HS-5 (cell line): ENCODE measurements at regions not wholly inside any gene's neighbourhood (a gene's known extent, or its start where the extent isn't known, plus 50 kb on each side); places are given as distances from the start of the nearest gene placed in this dataset.
A peak's percentile ranks its signal among the peaks of the same experiment; 100 is the strongest.
"Not testable (repeated sequence)": the region's sequence is repeated elsewhere in the genome, so short reads cannot be mapped to it uniquely, and the experiment has no call there.

Experiments
- DNase-seq: peaks from one replicate; pipeline ENCODE4 v3.0.0-alpha.2; 2012; ENCODE audit warnings: low read depth

GRCh38 chr3:87793337-87793877 lies 265.4 kb downstream of the CGGBP1 start:
- no peak for DNase-seq

DNA sequence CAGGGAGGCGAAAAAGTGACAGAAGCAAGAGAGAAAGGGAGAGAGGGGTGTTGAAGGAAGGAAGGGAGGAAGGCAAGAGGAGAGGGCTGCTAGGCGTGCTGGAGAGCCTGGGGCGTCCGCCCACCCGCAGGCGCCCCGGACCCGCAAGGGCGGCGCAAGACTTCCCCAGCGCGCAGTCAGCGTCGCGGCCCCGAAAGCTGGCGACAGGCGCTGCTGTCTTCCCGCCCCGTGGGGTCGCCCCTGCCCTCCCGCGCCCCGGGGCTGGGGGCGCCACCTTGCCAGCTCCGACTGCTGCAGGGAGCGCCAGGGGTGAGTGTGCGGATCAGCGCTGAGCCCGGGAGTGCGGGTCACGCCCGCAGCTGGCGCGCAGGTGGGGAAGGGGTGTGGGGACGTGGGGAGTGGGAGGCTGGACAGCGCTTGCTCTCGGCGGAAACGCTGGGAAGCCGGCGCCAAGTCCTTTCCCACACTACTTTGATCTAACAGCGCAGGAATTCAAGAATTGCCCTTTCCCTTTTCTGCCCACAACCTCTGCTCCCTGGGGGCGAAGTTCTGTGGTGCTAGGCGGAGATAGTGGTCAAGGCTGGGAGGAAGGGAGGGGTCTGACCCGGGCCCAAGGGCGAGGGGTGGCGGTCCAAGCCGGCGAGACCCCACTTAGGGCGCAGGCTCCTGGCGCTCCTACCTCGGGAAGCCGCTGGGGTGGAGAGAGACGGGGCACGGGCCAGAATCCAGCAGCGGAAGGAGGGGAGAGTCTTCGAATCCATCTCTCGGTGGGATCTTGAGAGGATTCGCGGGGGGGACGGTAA lies 266.1 kb downstream of the CGGBP1 start, which contains the start of gene HTR1F:
TSS of gene HTR1F (plus strand) at position 173 of the 803 bp plus-strand sequence.
- no peak for DNase-seq

- no peak for DNase-seq
These were observed 266.6 kb downstream of the CGGBP1 start for GRCh38 chr3:87792198-87792533.

- no peak for DNase-seq
These were observed 267.4 kb downstream of the CGGBP1 start for GRCh38 chr3:87791248-87792027.

DNA sequence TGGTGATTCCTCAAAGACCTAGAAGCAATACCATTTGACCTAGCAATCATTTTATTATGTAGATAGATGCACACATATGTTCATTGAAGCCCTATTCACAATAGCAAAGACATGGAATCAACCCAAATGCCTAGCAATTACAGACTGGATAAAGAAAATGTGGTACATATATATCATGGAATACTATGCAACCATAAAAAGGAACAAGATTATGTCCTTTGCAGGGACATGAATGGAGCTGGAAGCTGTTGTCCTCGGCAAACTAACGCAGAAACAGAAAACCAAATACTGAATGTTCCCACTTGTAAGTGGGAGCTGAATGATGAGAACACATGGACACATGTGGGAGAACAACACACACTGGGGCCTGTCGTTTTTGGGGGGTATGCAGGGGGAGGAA lies 269.8 kb downstream of the CGGBP1 start:
- DNase-seq: not testable (repeated sequence)

DNA sequence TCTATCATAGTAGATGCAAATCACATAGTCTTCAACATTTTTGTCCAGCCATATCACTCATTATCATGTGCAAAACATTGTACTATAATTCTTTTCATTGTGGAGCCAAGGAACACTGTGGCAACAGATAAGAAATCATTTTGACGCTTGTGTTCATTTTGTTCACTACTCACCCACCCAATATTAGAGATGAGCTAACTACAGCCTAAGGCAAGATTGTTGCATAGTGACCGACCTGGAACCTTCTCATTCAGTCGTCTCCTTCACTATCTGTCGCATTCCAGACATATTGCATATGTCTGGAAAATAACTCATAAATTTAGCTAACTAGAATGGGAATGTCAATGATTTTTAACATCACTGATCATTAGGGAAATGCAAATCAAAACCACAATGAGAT lies 270.3 kb downstream of the CGGBP1 start:
- DNase-seq: no peak

- DNase-seq: no peak
These were observed 278.0 kb downstream of the CGGBP1 start for GRCh38 chr3:87780811-87781210.

- no peak for DNase-seq
These were observed 279.9 kb downstream of the CGGBP1 start for GRCh38 chr3:87778876-87779275.

- peak; percentile 9 for DNase-seq
These were observed 287.2 kb downstream of the CGGBP1 start for GRCh38 chr3:87771337-87772192.

GRCh38 chr3:87766721-87767120 lies 292.1 kb downstream of the CGGBP1 start:
- no peak for DNase-seq

DNA sequence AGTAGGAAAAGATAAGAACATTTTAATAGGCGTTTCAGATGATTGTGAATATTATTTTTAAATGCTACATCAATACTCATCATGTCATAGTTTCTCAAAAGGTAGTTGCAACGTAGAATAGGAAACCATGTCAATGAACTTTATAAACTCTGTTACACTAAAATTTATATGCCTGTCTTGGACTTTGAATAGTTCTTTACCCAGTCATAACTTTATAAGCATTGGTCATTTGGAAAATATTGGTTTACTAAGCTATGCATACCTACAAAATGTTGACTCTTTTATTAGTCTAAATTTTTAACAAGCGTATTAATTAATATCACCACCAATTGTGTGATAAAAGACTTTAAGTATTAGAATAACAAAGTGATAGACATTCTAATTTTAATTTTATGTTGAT lies 293.5 kb downstream of the CGGBP1 start:
- DNase-seq: no peak

DNA sequence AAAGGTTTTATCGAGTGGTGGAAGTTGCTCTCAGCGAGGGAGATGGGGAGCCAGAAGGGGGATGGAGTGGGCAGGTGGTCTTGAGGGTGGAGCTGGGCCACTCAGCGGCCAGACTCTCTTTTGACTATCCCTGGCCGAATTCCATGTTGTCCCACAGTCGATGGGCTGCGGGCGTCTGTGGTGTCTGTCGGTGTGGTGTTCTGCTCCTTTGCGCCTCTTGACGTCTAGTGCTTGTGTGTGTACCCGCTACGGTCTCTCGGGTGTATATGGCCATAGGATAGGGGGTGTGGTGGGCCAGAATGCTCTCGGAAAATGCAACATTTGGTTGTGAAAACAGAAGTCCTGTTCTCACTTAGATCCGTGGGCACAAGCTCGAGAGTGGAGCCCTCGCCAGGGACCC lies 297.0 kb downstream of the CGGBP1 start:
- DNase-seq: no peak

DNA sequence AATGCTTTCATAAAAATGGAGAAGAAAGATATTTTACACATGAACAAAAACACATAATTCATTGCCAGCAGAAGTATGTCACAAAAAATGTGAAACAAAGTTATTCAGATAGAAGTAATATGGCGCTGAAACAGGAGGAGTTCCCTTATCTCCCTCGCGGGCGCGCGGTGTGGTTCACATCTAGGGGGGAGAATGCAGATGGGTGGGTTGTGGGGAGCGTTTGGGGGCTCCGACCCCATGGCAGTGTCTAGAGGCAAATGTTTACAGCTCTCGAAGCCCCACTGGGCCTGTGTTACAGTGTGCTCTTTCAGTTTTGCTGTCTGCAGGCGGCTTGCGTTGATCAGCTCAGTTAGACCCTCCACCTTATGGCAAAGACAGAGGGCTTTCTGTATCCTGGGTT lies 297.5 kb downstream of the CGGBP1 start:
- DNase-seq: no peak

DNA sequence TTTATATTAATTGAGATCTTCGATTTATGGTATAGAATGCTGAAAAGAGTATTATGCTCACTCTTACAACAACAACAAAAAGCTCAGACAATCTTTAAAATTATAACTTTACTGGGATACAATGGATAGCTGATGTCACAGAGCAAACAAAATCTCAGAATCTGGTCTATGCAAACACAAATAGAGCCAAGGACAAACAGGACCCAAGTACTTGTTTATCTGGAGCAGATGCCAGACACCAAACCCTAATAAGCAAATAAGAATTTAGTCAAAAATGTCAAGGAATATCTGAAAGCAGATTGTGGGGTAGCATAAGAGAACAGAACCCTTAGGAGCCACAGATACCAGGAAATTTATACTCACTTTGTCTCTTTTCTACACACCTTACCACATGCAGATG lies 302.2 kb downstream of the CGGBP1 start:
- DNase-seq: no peak

- DNase-seq: no peak
These were observed 303.0 kb downstream of the CGGBP1 start for GRCh38 chr3:87755852-87756251.

- no peak for DNase-seq
These were observed 316.6 kb downstream of the CGGBP1 start for GRCh38 chr3:87742250-87742649.

- not testable (repeated sequence) for DNase-seq
These were observed 317.9 kb downstream of the CGGBP1 start for GRCh38 chr3:87740894-87741293.

DNA sequence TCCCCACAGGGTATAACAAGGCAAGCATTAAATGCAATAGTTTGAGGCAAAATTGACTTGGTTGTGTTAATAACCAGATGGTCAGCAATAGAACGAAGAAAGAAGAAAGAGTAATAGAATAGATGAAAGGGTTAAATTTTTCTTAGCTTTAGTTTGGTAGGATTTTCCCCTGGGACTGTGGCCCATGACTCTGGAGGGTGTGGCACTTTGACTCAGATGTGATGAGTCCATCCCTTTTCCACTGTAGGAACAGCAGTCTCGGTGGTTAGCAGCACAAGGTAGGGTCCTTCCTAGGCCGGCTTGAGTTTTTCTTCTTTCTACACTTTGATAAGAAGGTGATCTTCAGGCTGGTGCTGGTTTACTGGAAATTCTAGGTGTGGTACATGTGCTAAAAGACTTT lies 321.0 kb downstream of the CGGBP1 start:
- DNase-seq: peak; percentile 19

DNA sequence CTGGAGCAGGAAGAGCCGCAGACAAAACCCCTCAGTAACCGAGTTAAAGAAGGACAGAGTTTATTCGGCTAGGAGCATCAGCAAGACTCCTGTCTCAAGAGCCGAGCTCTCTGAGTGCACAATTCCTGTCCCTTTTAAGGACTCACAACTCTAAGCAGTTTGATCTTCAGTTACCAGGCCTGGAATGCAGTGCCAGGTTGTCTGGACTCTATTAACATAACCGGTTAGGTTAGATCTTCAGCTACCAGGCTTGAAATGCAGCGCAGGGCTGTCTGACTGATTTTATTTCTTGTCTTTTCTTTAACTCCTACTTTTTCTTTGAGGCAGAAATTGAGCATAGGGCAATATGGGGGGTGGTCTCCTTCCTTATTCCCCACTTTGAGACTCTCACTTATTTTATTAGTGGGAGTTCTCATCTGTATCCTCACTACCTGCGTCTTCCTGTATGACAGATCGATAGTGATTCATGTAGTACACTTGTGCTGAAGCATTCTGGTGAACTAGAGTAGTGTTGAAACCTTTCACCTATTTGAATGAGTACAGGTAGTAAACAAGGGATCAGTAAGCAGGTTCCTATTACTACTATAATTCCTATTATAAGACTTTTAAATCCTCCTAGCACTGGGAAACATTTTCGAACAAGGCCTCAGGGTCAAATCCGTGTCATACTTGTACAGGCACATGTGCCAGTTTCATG lies 325.0 kb downstream of the CGGBP1 start:
- no peak for DNase-seq

- DNase-seq: no peak
These were observed 326.5 kb downstream of the CGGBP1 start for GRCh38 chr3:87732294-87732693.

- no peak for DNase-seq
These were observed 331.0 kb downstream of the CGGBP1 start for GRCh38 chr3:87727783-87728182.

- no peak for DNase-seq
These were observed 339.7 kb downstream of the CGGBP1 start for GRCh38 chr3:87719060-87719459.
